H9 (cell line): ENCODE measurements at regions not wholly inside any gene's neighbourhood (a gene's known extent, or its start where the extent isn't known, plus 50 kb on each side); places are given as distances from the start of the nearest gene placed in this dataset.

Source experiments
- DNase-seq: peaks from one replicate; pipeline ENCODE4 v3.0.0-alpha.2; 2017
- H2AFZ ChIP-seq: one replicate; pipeline ENCODE4 v1.6.1; 2013; ENCODE audit warnings: mild to moderate bottlenecking, low read length, control low read depth, moderate library complexity
- H2AK5ac ChIP-seq: 2 replicates; pipeline ENCODE4 v1.6.1; 2013; ENCODE audit warnings: low read length, control low read depth, mixed read lengths; ENCODE audit not compliant: insufficient read length
- H2BK120ac ChIP-seq: one replicate; pipeline ENCODE4 v1.6.1; 2013; ENCODE audit warnings: low read depth, mild to moderate bottlenecking, low read length, control low read depth, inconsistent platforms; ENCODE audit not compliant: poor library complexity, severe bottlenecking
- H2BK12ac ChIP-seq: 2 replicates; pipeline ENCODE4 v1.6.1; 2013; ENCODE audit warnings: low read length, control low read depth, mixed read lengths, low read depth; ENCODE audit not compliant: insufficient read length
- H2BK15ac ChIP-seq: 2 replicates; pipeline ENCODE4 v1.6.1; 2013; ENCODE audit warnings: low read depth, low read length, control low read depth
- H2BK20ac ChIP-seq: one replicate; pipeline ENCODE4 v1.6.1; 2013; ENCODE audit warnings: low read depth, mild to moderate bottlenecking, low read length, control low read depth, inconsistent platforms; ENCODE audit not compliant: poor library complexity, severe bottlenecking
- H2BK5ac ChIP-seq: 2 replicates; pipeline ENCODE4 v1.6.1; 2013; ENCODE audit warnings: low read length, control low read depth, mixed read lengths; ENCODE audit not compliant: insufficient read length
- H3K14ac ChIP-seq: 2 replicates; pipeline ENCODE4 v1.6.1; 2013; ENCODE audit warnings: low read length, control low read depth; ENCODE audit not compliant: insufficient read depth
- H3K18ac ChIP-seq: 2 replicates; pipeline ENCODE4 v1.6.1; 2013; ENCODE audit warnings: low read depth, mild to moderate bottlenecking, mixed read lengths, low read length, control low read depth; ENCODE audit not compliant: insufficient read length
- H3K23ac ChIP-seq: 2 replicates; pipeline ENCODE4 v1.6.1; 2013; ENCODE audit warnings: low read length, control low read depth, mixed read lengths, low read depth; ENCODE audit not compliant: insufficient read length
- H3K23me2 ChIP-seq: 2 replicates; pipeline ENCODE4 v1.6.1; 2013; ENCODE audit warnings: low read depth, mild to moderate bottlenecking, mixed read lengths, low read length, control low read depth; ENCODE audit not compliant: insufficient read length, poor library complexity, severe bottlenecking
- H3K27ac ChIP-seq: 2 replicates; pipeline ENCODE4 v1.5.1; 2013; ENCODE audit warnings: low read length, control low read depth, mixed read lengths, low read depth; ENCODE audit not compliant: insufficient read length
- H3K27me3 ChIP-seq: 2 replicates; pipeline ENCODE4 v1.6.1; 2013; ENCODE audit warnings: low read length, control low read depth, inconsistent platforms; ENCODE audit not compliant: insufficient read depth
- H3K4ac ChIP-seq: 2 replicates; pipeline ENCODE4 v1.6.1; 2013; ENCODE audit warnings: low read depth, mild to moderate bottlenecking, control low read depth, inconsistent platforms, low read length, moderate library complexity
- H3K4me1 ChIP-seq: 2 replicates; pipeline ENCODE4 v1.6.1; 2013; ENCODE audit warnings: low read length, control low read depth, inconsistent platforms; ENCODE audit not compliant: insufficient read depth
- H3K4me2 ChIP-seq: 2 replicates; pipeline ENCODE4 v1.6.1; 2013; ENCODE audit warnings: low read length, control low read depth, mixed read lengths; ENCODE audit not compliant: insufficient read length, insufficient read depth
- H3K56ac ChIP-seq: 2 replicates; pipeline ENCODE4 v1.6.1; 2013; ENCODE audit warnings: low read depth, mild to moderate bottlenecking, mixed read lengths, low read length, control low read depth; ENCODE audit not compliant: insufficient read length
- H3K79me1 ChIP-seq: 2 replicates; pipeline ENCODE4 v1.6.1; 2013; ENCODE audit warnings: low read depth, mild to moderate bottlenecking, moderate library complexity, low read length, control low read depth, inconsistent platforms; ENCODE audit not compliant: insufficient read depth, poor library complexity, severe bottlenecking
- H3K79me2 ChIP-seq: 2 replicates; pipeline ENCODE4 v1.6.1; 2013; ENCODE audit warnings: low read length, control low read depth, inconsistent platforms; ENCODE audit not compliant: insufficient read depth
- H3K9ac ChIP-seq: 2 replicates; pipeline ENCODE4 v1.6.1; 2013; ENCODE audit warnings: low read length, control low read depth, mixed read lengths; ENCODE audit not compliant: insufficient read length; ENCODE audit errors: extremely low read depth
- H3K9me3 ChIP-seq: one replicate; pipeline ENCODE4 v1.6.1; 2013; ENCODE audit warnings: low read depth, low read length, inconsistent platforms; ENCODE audit not compliant: control insufficient read depth
- H3T11ph ChIP-seq: one replicate; pipeline ENCODE4 v1.6.1; 2013; ENCODE audit warnings: mild to moderate bottlenecking, low read length, control low read depth, inconsistent platforms
- H4K20me1 ChIP-seq: one replicate; pipeline ENCODE4 v1.6.1; 2013; ENCODE audit not compliant: control insufficient read depth, insufficient read length, insufficient read depth
- H4K5ac ChIP-seq: 2 replicates; pipeline ENCODE4 v1.6.1; 2013; ENCODE audit warnings: low read depth, mild to moderate bottlenecking, mixed read lengths, low read length, control low read depth; ENCODE audit not compliant: insufficient read length
- H4K8ac ChIP-seq: replicated peaks from 2 replicates; pipeline ENCODE4 v1.6.1; 2013; ENCODE audit warnings: low read length, control low read depth, mixed read lengths, low read depth; ENCODE audit not compliant: insufficient read length
- H4K91ac ChIP-seq: 2 replicates; pipeline ENCODE4 v1.6.1; 2013; ENCODE audit warnings: low read depth, mild to moderate bottlenecking, moderate library complexity, mixed read lengths, low read length, control low read depth; ENCODE audit not compliant: insufficient read length
- H3K27ac Mint-ChIP-seq, 3 experiments: 2 replicates in 2 of 3; 3 replicates in 1 of 3; pipeline ENCODE4 v1.8.0; 2020 to 2021; ENCODE audit warnings: mixed read lengths in 3 of 3, mild to moderate bottlenecking in 1 of 3, moderate library complexity in 1 of 3
- H3K27me3 Mint-ChIP-seq: 2 replicates; pipeline ENCODE4 v1.8.0; 2021; ENCODE audit warnings: low read depth, mild to moderate bottlenecking, moderate library complexity, mixed read lengths
- H3K36me3 Mint-ChIP-seq, 3 experiments: 2 replicates in 2 of 3; 3 replicates in 1 of 3; pipeline ENCODE4 v1.8.0; 2020 to 2021; ENCODE audit warnings: low read depth in 3 of 3, mixed read lengths in 3 of 3; ENCODE audit not compliant: insufficient read depth in 1 of 3
- H3K4me1 Mint-ChIP-seq, 2 experiments: 2 replicates each; pipeline ENCODE4 v1.8.0; 2020; ENCODE audit warnings: mixed read lengths in 2 of 2
- H3K4me3 Mint-ChIP-seq, 2 experiments: 2 replicates in 1 of 2; 3 replicates in 1 of 2; pipeline ENCODE4 v1.8.0; 2020 to 2021; ENCODE audit warnings: mild to moderate bottlenecking in 2 of 2, mixed read lengths in 2 of 2, moderate library complexity in 1 of 2
- H3K9me3 Mint-ChIP-seq, 2 experiments: 2 replicates in 1 of 2; 3 replicates in 1 of 2; pipeline ENCODE4 v1.8.0; 2020; ENCODE audit warnings: mild to moderate bottlenecking in 2 of 2, mixed read lengths in 2 of 2, moderate library complexity in 1 of 2
- CTCF ChIP-seq: fragments of 200-600 bp; sonication (generic); conservative IDR thresholded peaks from 3 replicates; pipeline ENCODE4 v1.8.0; 2021; ENCODE audit warnings: antibody characterized with exemption, mild to moderate bottlenecking
- WGBS: extraction: QIAGEN DNeasy Blood & Tissue Kit; methylation state at CpG from one replicate; pipeline ENCODE4 v1.1.7; 2013; ENCODE audit warnings: missing lambda C conversion rate, low lambda C conversion rate, mixed read lengths; ENCODE audit not compliant: insufficient read length; ENCODE audit errors: extremely low coverage; 5-methylcytosine and 5-hydroxymethylcytosine counted together

GRCh38 chr10:23630885-23631284 is 192.0 kb downstream of the OTUD1 start:
- H2BK5ac ChIP-seq: no peak overlapping the region
- 0 out of 7 replicates have a peak, but pooled peaks cover 0 to 2% (median 0%) of the 10 kb centered on the region in 3 experiments for H3K36me3 Mint-ChIP-seq

More at GRCh38 chr10:23630885-23631284, 192.0 kb downstream of the OTUD1 start:
- no peak overlapping the region for H3K18ac ChIP-seq
- Mint-ChIP-seq H3K9me3 (peaks cover 2 to 6% of the 10 kb centered on the region in 2 experiments; a peak in 3 of 5 replicates), H3K4me3 (no peak overlapping the region), H3K4me1 (peaks cover 8 to 9% of the 10 kb centered on the region in 2 experiments), H3K27ac (no peak overlapping the region), H3K27me3 (no peaks in the 10 kb centered on the region)
- H3K79me2 ChIP-seq: no peaks in the 10 kb centered on the region
- H4K5ac ChIP-seq: no peak overlapping the region
- no peak overlapping the region for H4K8ac ChIP-seq
- no peak overlapping the region for H2BK12ac ChIP-seq
- no peaks in the 10 kb centered on the region for H3K23me2 ChIP-seq
- H4K91ac ChIP-seq: no peak overlapping the region
- H2BK15ac ChIP-seq: no peak overlapping the region
- no peak overlapping the region for H2BK120ac ChIP-seq
- H3K4me1 ChIP-seq: no peaks in the 10 kb centered on the region
- no peak overlapping the region for H3K56ac ChIP-seq
- H2AFZ ChIP-seq: no peak overlapping the region
- H3K14ac ChIP-seq: no peak overlapping the region
- no peak overlapping the region for H2BK20ac ChIP-seq
- no peak overlapping the region for H3K23ac ChIP-seq
- no peak overlapping the region for H3K4me2 ChIP-seq
- H3K79me1 ChIP-seq: no peaks in the 10 kb centered on the region
- H3T11ph ChIP-seq: no peak overlapping the region
- no CpG with 5 or more reads among the region's 3 CpGs for WGBS
- no peak for TF ChIP-seq CTCF
- no peaks in the 10 kb centered on the region for H4K20me1 ChIP-seq
- H3K27me3 ChIP-seq: no peaks in the 10 kb centered on the region
- H3K9me3 ChIP-seq: no peaks in the 10 kb centered on the region
- H3K9ac ChIP-seq: no peak overlapping the region
- DNase-seq: no peak
- no peak overlapping the region for H3K4ac ChIP-seq
- no peak overlapping the region for H3K27ac ChIP-seq
- no peak overlapping the region for H2AK5ac ChIP-seq
